ENCODE measurements at regions not wholly inside any gene's neighbourhood (a gene's known extent, or its start where the extent isn't known, plus 50 kb on each side); places are given as distances from the start of the nearest gene placed in this dataset.

GRCh38 chr6:3523271-3523670 is 66.4 kb upstream of the SLC22A23 start:
- DNase-seq: no peak

GRCh38 chr6:3522561-3523260 is 65.9 kb upstream of the SLC22A23 start:
- DNase-seq: peak; percentile 96

- DNase-seq: peak; percentile 71
These were observed 63.7 kb upstream of the SLC22A23 start for GRCh38 chr6:3520281-3521230.

GRCh38 chr6:3518356-3519190 is 61.7 kb upstream of the SLC22A23 start:
- DNase-seq: peak; percentile 85

GRCh38 chr6:3517350-3517749 is 60.5 kb upstream of the SLC22A23 start:
- peak; percentile 95 for DNase-seq

GRCh38 chr6:3516092-3516491 is 59.2 kb upstream of the SLC22A23 start:
- no peak for DNase-seq

GRCh38 chr6:3515669-3516068 is 58.8 kb upstream of the SLC22A23 start:
- no peak for DNase-seq

- DNase-seq: no peak
These were observed 56.6 kb upstream of the SLC22A23 start for GRCh38 chr6:3513416-3513815.

- no peak for DNase-seq
These were observed 56.0 kb upstream of the SLC22A23 start for GRCh38 chr6:3512832-3513231.

GRCh38 chr6:3510617-3511016 is 53.8 kb upstream of the SLC22A23 start:
- no peak for DNase-seq

GRCh38 chr6:3510178-3510577 is 53.3 kb upstream of the SLC22A23 start:
- no peak for DNase-seq

GRCh38 chr6:3509336-3509735 is 52.5 kb upstream of the SLC22A23 start:
- peak; percentile 56 for DNase-seq

- DNase-seq: no peak
These were observed 50.0 kb upstream of the SLC22A23 start for GRCh38 chr6:3506751-3507383.
